OCI-LY7 (cell line): ENCODE measurements at regions not wholly inside any gene's neighbourhood (a gene's known extent, or its start where the extent isn't known, plus 50 kb on each side); places are given as distances from the start of the nearest gene placed in this dataset. TPM values are rescaled to one million over a fixed set of nuclear protein-coding genes. Genes with fewer than 3 reads are reported as not detected.

ENCODE experiments used
- BruUV-seq: library from RNA; stranded (reverse); fragments of 400-500 nt; replicated peaks from 2 replicates; lab custom pipeline; 2021; lab: Mats Ljungman, UMichigan
- CTCF ChIA-PET: fragments of 300-600 bp; sonication (Branson Sonifier 250); formaldehyde crosslinking; loops from one replicate; lab custom pipeline; 2022; ENCODE audit warnings: antibody characterized with exemption; ENCODE audit not compliant: unreplicated experiment; lab: Charles Lee
- POLR2A ChIA-PET: fragments of 300-600 bp; sonication (Branson Sonifier 250); formaldehyde crosslinking; loops from one replicate; lab custom pipeline; 2022; ENCODE audit warnings: antibody characterized with exemption; lab: Charles Lee
- DNase-seq: peaks from one replicate; pipeline ENCODE4 v3.0.0-alpha.2; 2015; ENCODE audit warnings: low spot score
- H2AFZ ChIP-seq: fragments of 200-600 bp; sonication (generic), shearing (Covaris generic); 2 replicates; pipeline ENCODE4 v1.6.1; 2014; ENCODE audit warnings: mild to moderate bottlenecking, antibody characterized with exemption, low read length, moderate library complexity
- H3K27ac ChIP-seq: fragments of 200-600 bp; sonication (generic); 2 replicates; pipeline ENCODE4 v1.5.1; 2014; ENCODE audit warnings: mixed run types, low read depth, mild to moderate bottlenecking, moderate library complexity, low read length, inconsistent platforms; ENCODE audit not compliant: poor library complexity, severe bottlenecking
- H3K36me3 ChIP-seq: fragments of 200-600 bp; sonication (generic); 2 replicates; pipeline ENCODE4 v1.6.1; 2014; ENCODE audit warnings: mild to moderate bottlenecking, antibody characterized with exemption, low read length, moderate library complexity, mixed read lengths; ENCODE audit not compliant: insufficient read depth
- H3K4me1 ChIP-seq: fragments of 200-600 bp; sonication (generic); 2 replicates; pipeline ENCODE4 v1.5.1; 2014; ENCODE audit warnings: mild to moderate bottlenecking, low read length; ENCODE audit not compliant: insufficient read depth, poor library complexity, severe bottlenecking
- H3K4me2 ChIP-seq: fragments of 200-600 bp; sonication (generic); 2 replicates; pipeline ENCODE4 v1.6.1; 2014; ENCODE audit warnings: mild to moderate bottlenecking, low read length
- H3K4me3 ChIP-seq: fragments of 200-600 bp; sonication (generic); 2 replicates; pipeline ENCODE4 v1.5.1; 2014; ENCODE audit warnings: mild to moderate bottlenecking, low read depth, low read length; ENCODE audit not compliant: poor library complexity, severe bottlenecking
- H3K79me2 ChIP-seq: fragments of 200-600 bp; sonication (generic); 2 replicates; pipeline ENCODE4 v1.6.1; 2016; ENCODE audit warnings: low read depth, mild to moderate bottlenecking, low read length, moderate library complexity, mixed read lengths; ENCODE audit not compliant: insufficient read depth
- H3K9me2 ChIP-seq: fragments of 200-600 bp; sonication (generic); 2 replicates; pipeline ENCODE4 v1.6.1; 2016; ENCODE audit warnings: mild to moderate bottlenecking, low read length, mixed read lengths; ENCODE audit not compliant: insufficient read depth
- H3K9me3 ChIP-seq: fragments of 200-600 bp; sonication (generic); 2 replicates; pipeline ENCODE4 v1.6.1; 2014; ENCODE audit warnings: mild to moderate bottlenecking, mixed run types, low read length, mixed read lengths
- H4K20me1 ChIP-seq: fragments of 200-600 bp; sonication (generic); 2 replicates; pipeline ENCODE4 v1.6.1; 2014; ENCODE audit warnings: mild to moderate bottlenecking, antibody characterized with exemption, low read length, moderate library complexity, mixed read lengths; ENCODE audit not compliant: insufficient read depth
- EZH2phosphoT487 ChIP-seq: fragments of 200-600 bp; sonication (generic); IDR thresholded peaks from 2 replicates; pipeline ENCODE4 v1.6.1; 2018; ENCODE audit warnings: low read depth, borderline replicate concordance, mild to moderate bottlenecking, mixed run types, antibody characterized with exemption, low read length, moderate library complexity, mixed read lengths
- intact Hi-C: fragments of 100-400 bp; cut with micrococcal nuclease; formaldehyde crosslinking; loops from one replicate; pipeline ENCODE4 v1.10.0; 2022; ENCODE audit not compliant: unreplicated experiment
- microRNA-seq: library from miRNA; unstranded; fragments of <30 nt; microRNA quantifications from one replicate; pipeline ENCODE4 v1.2.0, GENCODE V29; 2022; ENCODE audit warnings: borderline replicate concordance
- small RNA-seq: library from RNA; depleted of rRNA; stranded (forward); fragments of <200 nt; gene quantifications from one replicate; pipeline ENCODE3, GENCODE V24; 2014
- TF ChIP-seq, protein P1 (sequence below): fragments of 200-600 bp; sonication (generic); conservative IDR thresholded peaks from 2 replicates; pipeline ENCODE4 v1.5.1; 2014; ENCODE audit warnings: mild to moderate bottlenecking, antibody characterized with exemption, low read length, moderate library complexity, mixed read lengths

GRCh38 chr2:207478572-207478971 is 51.2 kb upstream of the CREB1 start:
- Histone ChIP-seq H3K36me3 (no peaks in the 10 kb centered on the region), H3K9me3 (no peaks in the 10 kb centered on the region), H2AFZ (no peak overlapping the region), H3K4me1 (no peaks in the 10 kb centered on the region), H3K9me2 (no peaks in the 10 kb centered on the region), H4K20me1 (no peaks in the 10 kb centered on the region), H3K27ac (no peak overlapping the region), H3K79me2 (no peaks in the 10 kb centered on the region), H3K4me3 (no peak overlapping the region), H3K4me2 (no peak overlapping the region)
- DNase-seq, result no peak
- CTCF ChIA-PET, result no interaction called here
- BruUV-seq, result no TSS peak
- POLR2A ChIA-PET, result no interaction called here
- no peak for TF ChIP-seq EZH2phosphoT487
- TF ChIP-seq, protein P1, sequence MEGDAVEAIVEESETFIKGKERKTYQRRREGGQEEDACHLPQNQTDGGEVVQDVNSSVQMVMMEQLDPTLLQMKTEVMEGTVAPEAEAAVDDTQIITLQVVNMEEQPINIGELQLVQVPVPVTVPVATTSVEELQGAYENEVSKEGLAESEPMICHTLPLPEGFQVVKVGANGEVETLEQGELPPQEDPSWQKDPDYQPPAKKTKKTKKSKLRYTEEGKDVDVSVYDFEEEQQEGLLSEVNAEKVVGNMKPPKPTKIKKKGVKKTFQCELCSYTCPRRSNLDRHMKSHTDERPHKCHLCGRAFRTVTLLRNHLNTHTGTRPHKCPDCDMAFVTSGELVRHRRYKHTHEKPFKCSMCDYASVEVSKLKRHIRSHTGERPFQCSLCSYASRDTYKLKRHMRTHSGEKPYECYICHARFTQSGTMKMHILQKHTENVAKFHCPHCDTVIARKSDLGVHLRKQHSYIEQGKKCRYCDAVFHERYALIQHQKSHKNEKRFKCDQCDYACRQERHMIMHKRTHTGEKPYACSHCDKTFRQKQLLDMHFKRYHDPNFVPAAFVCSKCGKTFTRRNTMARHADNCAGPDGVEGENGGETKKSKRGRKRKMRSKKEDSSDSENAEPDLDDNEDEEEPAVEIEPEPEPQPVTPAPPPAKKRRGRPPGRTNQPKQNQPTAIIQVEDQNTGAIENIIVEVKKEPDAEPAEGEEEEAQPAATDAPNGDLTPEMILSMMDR, result no peak
- intact Hi-C loops, result loop anchor here (10.0 kb wide), 1 partner anchor 494 kb away; no protein-coding TSS in a partner anchor

GRCh38 chr2:207479198-207479785 is 50.5 kb upstream of the CREB1 start:
- TF ChIP-seq, protein P1, result no peak
- Histone ChIP-seq H3K79me2 (no peaks in the 10 kb centered on the region), H3K4me2 (no peak overlapping the region), H2AFZ (no peak overlapping the region), H3K9me2 (no peaks in the 10 kb centered on the region), H3K36me3 (no peaks in the 10 kb centered on the region), H4K20me1 (no peaks in the 10 kb centered on the region), H3K4me1 (no peaks in the 10 kb centered on the region), H3K9me3 (no peaks in the 10 kb centered on the region), H3K4me3 (no peak overlapping the region), H3K27ac (no peak overlapping the region)
- CTCF ChIA-PET, result no interaction called here
- POLR2A ChIA-PET, result interaction anchor here (0.5 kb wide), 1 partner anchor 196 kb away, joined by 3 read pairs; no protein-coding TSS in a partner anchor
- DNase-seq, result no peak
- intact Hi-C loops, result loop anchor here (10.0 kb wide), 1 partner anchor 494 kb away; no protein-coding TSS in a partner anchor
- BruUV-seq, result no TSS peak

Small RNA genes lying in the stretch of these regions (microRNA-seq; reads per million reads assigned to microRNA genes)
- not detected for gene MIR1302-4

Small RNA genes lying in the stretch of these regions (small RNA-seq; reads per million reads assigned to genes)
- not detected for gene MIR1302-4
